Right ventricle myocardium superior (tissue), 1 donor: ENCODE measurements at regions not wholly inside any gene's neighbourhood (a gene's known extent, or its start where the extent isn't known, plus 50 kb on each side); places are given as distances from the start of the nearest gene placed in this dataset.

Experiments used
- ATAC-seq: fragments of 200-7000 bp; cut with Tn5 transposase; one replicate; pipeline ENCODE4 v1.9.1; 2020; ENCODE audit warnings: mild to moderate bottlenecking; ENCODE audit not compliant: poor library complexity
- DNase-seq: peaks from one replicate; pipeline ENCODE4 v3.0.0-alpha.2; 2020
- intact Hi-C: fragments of 100-400 bp; cut with DNase I; formaldehyde crosslinking; loops from one replicate; pipeline ENCODE4 v1.11.2; 2022
- donor health status: DM: no; HTN: yes; CAD: no; lungs with severe emphysema.

DNA sequence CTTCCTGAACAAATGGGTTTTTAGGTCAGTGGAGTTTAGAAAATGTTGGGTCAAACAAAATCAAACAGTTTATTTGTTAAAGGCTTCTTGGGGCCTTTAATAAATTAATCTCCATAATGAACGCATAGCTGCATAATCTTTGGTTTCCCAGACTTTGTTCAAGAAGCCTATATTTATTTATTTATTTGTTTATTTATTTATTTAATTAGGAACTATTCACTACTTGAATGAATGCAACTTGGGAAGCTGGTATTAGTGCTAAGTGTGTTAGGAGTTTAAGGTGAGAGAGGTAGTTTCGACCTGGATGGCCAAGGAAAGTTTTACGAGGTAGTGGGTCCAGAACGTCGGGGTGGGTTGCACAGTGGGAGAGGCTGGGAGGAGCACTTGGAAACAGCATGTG is 281.9 kb upstream of the C2CD4B start:
- DNase-seq (no peak), ATAC-seq (no peak)
- intact Hi-C loops: no loop called here

DNA sequence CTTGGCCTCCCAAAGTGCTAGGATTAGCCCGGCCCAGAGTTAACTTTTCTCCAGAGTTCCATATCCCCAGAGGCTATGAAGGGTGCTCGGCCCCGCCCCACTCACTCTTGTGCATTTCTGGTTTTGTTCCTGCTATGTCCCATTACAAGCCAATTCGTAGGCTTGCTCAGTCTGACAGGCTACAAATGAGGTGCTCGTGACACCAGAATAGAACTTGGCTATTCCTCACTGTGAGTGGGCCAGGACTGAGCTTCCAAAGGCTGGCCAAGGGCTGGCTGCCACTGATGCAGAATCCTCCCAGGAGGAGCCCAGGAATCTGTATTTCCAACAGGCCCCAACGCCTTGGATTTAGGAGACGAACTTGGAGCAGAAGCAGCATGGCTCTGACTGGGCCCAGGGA is 282.7 kb upstream of the C2CD4B start:
- intact Hi-C loops: no loop called here
- DNase-seq: peak; percentile 57
- peak; percentile 92 for ATAC-seq

- no peak for DNase-seq
- intact Hi-C loops: no loop called here
- no peak for ATAC-seq
Measured at GRCh38 chr15:62449638-62450037, 284.6 kb upstream of the C2CD4B start.

- ATAC-seq (no peak), DNase-seq (no peak)
- intact Hi-C loops: no loop called here
Measured at GRCh38 chr15:62450061-62450460, 285.0 kb upstream of the C2CD4B start.

DNA sequence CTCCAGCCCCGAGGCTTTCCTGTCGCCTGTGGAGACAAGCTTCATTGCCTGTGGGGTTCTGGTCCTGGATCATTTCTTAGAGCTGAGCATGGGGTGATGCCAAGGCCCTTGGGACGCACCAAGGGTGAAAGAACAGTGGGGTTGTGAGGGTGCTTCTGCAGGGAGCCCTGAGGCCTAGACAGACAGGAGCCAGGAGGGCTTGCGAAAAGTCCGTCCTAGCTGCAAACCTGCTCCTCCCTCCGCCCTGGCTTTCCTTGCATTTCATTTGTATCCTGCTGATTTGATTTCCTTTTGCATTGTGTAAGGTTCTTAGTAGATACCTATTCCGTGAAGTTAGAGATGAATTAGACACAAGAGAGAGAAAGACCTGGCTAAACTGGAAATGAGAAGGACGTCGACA is 286.9 kb upstream of the C2CD4B start:
- no peak for DNase-seq
- ATAC-seq: no peak
- intact Hi-C loops: no loop called here

- intact Hi-C loops: no loop called here
- ATAC-seq (no peak), DNase-seq (no peak)
Measured at GRCh38 chr15:62452667-62453066, 287.6 kb upstream of the C2CD4B start.

GRCh38 chr15:62453375-62453774 is 288.3 kb upstream of the C2CD4B start:
- intact Hi-C loops: no loop called here
- no peak for DNase-seq
- ATAC-seq: no peak

DNA sequence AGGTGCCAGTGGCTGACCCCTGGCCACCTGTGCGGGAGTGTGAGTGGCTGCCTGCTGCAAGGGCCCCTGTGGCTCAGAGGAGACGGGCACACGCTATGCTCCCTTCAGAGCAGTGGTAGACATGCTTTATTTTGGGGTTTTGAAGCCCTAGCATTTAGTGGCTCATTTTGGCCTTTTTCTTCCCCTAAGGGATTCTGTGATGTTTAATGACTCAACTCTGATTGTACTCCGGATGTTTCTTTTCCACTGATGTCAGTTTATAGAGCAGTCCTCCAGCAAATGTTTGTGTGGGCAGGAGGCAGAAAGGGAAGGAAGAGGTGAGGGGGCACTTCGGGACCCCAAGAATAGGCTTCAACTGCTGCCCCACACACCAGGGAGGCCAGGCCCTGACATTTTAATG is 288.9 kb upstream of the C2CD4B start:
- DNase-seq (no peak), ATAC-seq (no peak)
- intact Hi-C loops: no loop called here

- intact Hi-C loops: no loop called here
- DNase-seq (no peak), ATAC-seq (no peak)
Measured at GRCh38 chr15:62454567-62455172, 289.6 kb upstream of the C2CD4B start.

GRCh38 chr15:62455441-62455921 is 290.4 kb upstream of the C2CD4B start:
- ATAC-seq (peak; percentile 86), DNase-seq (peak; percentile 75)
- intact Hi-C loops: no loop called here

DNA sequence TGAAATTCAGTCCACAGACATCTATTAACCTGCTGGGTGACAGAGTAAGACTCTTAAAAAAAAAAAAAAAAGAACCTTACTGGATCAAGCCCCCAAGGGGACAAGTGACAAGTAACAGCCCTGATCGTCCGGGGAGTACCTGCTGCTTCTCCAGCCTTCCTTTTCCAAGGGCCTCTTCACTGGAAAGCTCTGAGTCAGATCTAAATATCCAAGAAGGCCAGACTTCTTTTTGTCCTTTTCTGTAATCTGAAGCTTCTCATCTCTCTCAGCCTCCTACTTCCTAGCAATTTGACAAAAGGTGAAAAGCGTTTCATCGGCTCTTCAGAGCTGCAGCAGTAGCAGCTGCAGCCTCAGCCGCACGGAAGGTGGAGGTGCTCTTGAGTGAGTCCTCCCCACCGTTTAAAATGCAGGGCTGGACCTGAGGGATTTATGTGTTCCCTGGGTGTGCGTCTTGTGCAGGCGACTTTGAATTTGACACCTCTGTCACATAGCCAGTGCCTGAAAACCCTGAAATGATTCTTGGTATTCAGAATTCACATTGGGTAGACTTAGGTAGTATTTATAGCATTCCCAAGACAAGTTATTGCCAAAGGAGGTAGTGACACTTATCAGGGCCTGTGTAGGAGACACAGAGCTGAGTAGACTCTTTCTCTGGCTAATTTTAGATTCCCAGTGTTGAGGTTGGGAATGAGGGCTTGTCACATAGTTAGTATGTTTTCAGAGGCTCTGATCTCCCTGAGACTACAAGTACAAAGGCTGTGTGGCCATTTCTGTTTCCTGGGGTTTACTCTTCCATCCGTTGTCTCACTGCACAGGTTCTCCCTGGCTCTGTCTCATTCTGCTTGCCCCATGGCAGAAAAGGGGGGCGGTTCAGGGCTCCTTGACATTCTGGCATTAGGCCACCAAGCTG is 291.2 kb upstream of the C2CD4B start:
- intact Hi-C loops: no loop called here
- DNase-seq (no peak), ATAC-seq (peak; percentile 74)

GRCh38 chr15:62457100-62457499 is 292.0 kb upstream of the C2CD4B start:
- intact Hi-C loops: no loop called here
- ATAC-seq: peak; percentile 14
- DNase-seq: no peak

GRCh38 chr15:62459875-62460274 is 294.8 kb upstream of the C2CD4B start:
- intact Hi-C loops: no loop called here
- no peak for DNase-seq
- ATAC-seq: no peak

DNA sequence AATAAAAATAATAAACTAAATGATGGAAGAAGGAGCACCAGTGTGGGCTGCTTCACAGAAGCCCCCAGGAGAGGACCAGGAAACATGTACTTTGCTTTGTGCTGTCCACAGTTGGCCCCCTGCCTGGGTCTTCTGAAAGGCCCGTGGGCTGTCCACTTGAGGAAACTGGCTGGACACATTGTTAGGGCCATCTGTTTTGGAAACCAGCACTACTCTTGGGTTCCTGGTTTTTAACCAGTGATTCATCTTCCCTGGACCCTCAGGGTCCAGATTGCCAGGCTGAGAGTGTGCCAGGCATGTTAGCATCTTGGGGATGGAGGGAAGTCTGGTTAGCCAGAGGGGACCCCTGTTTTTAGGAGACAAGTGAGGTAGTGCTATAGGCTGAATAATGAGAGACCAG is 297.2 kb upstream of the C2CD4B start:
- intact Hi-C loops: no loop called here
- DNase-seq (no peak), ATAC-seq (peak; percentile 16)

GRCh38 chr15:62462721-62463120 is 297.6 kb upstream of the C2CD4B start:
- ATAC-seq: peak; percentile 31
- intact Hi-C loops: no loop called here
- no peak for DNase-seq

DNA sequence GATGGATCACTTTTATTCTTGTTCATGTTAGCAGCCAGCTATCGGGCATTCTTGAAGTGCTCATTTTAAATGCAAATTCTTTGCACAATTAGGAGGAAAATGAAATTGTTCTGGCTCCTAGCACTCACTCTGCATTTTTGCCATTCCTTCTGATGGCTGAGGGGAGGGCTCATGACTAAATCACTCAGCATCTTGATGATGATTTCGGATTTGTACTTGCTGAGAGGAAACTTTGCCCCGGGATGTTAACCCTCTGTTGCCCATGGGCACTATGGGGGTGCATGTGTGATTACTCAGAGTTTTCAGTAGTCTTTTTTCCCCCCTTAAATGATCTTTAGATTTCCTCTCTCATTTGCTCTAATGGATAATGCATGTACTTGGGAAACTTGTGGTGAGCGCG is 299.6 kb upstream of the C2CD4B start:
- intact Hi-C loops: no loop called here
- no peak for DNase-seq
- ATAC-seq: no peak

DNA sequence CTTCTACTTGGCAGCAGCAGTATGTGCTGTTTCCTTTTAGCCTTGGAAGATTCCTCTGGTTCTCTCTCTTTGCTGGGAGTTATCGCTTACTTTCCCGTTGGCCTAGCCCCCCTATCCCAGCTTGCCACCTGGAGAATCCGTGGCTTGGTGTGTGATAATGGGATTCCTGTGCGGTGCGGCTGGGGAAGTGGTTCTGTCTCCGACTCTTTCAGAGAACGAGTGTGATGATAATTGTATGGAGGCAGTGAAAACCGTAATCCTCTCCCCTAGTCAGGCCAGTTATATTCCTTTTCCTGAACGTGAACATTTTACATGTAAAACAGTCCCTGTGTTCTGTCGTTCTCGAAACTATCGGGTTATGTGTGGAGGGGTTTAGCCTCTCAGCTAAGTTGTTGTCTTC is 300.1 kb upstream of the C2CD4B start:
- no peak for DNase-seq
- intact Hi-C loops: no loop called here
- no peak for ATAC-seq

- intact Hi-C loops: no loop called here
- ATAC-seq (peak; percentile 12), DNase-seq (no peak)
Measured at GRCh38 chr15:62469478-62469873, 304.4 kb upstream of the C2CD4B start.

DNA sequence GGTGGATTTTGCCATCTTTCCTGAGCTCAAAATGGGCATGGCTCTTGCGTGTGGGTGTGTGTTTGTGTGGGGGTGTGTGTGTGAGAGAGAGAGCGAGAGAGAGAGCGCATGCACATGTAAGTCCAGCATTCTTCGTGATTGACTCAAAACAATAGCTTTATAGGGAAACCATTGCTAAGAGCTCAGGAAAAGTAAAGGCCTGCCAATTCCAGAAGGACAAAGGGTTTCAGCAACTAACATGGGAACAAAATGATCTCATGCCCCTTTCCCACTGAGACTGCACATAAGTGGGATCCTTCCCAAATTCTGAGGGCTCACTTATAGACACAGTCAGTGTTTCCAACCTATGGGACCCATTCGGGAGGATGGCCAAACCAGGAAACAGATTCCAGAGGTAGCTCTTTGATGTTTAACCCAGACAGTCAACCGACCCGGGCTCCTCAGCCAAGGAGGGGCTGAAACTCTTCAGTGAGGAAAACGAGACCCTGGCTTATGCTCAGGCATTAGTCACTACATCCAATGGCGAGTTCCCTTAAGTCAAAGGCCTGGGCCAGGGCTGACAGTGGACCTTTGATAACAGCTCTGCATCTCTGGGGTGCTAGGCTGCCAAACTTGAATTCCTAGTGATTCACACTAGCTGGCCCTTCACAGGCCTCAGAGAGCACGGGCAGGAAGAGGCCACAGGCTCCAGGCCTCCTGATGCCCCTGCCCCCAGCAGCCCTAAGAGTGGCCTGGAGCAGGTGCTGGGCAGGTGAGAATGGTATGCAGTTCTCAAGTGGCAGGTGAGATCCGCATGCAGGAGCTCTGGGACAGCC is 305.0 kb upstream of the C2CD4B start:
- ATAC-seq (peak; percentile 75), DNase-seq (peak; percentile 75)
- intact Hi-C loops: no loop called here
